ENCODE measurements at regions not wholly inside any gene's neighbourhood (a gene's known extent, or its start where the extent isn't known, plus 50 kb on each side); places are given as distances from the start of the nearest gene placed in this dataset.

DNA sequence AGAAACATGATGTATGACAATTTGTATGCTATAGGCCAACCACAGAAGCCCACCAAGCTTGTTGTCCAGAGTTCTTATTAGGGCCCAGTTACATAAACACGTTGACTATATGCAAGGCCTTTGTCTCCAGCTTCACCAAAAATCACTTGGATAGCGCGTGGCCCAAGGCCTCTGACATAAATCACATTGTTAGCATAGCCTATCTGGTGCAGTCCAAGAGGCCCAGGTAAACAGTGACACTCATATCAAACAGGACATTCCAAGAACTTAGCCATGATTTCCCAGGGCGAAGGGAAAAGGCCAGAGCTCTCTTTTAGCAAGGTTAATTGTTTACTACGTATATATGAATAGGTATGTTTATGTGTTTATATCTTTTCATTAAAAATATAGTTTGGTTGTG lies 337.2 kb upstream of the CELF2 start:
- peaks cover 8% of the 10 kb centered on the region for H3K4me1 Mint-ChIP-seq (ENCODE audit: low read depth)
- TF ChIP-seq, protein P1, sequence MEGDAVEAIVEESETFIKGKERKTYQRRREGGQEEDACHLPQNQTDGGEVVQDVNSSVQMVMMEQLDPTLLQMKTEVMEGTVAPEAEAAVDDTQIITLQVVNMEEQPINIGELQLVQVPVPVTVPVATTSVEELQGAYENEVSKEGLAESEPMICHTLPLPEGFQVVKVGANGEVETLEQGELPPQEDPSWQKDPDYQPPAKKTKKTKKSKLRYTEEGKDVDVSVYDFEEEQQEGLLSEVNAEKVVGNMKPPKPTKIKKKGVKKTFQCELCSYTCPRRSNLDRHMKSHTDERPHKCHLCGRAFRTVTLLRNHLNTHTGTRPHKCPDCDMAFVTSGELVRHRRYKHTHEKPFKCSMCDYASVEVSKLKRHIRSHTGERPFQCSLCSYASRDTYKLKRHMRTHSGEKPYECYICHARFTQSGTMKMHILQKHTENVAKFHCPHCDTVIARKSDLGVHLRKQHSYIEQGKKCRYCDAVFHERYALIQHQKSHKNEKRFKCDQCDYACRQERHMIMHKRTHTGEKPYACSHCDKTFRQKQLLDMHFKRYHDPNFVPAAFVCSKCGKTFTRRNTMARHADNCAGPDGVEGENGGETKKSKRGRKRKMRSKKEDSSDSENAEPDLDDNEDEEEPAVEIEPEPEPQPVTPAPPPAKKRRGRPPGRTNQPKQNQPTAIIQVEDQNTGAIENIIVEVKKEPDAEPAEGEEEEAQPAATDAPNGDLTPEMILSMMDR (IDR thresholded peaks at IDR 0.05; ENCODE audit: unreplicated experiment) = no peak
- H3K36me3 Mint-ChIP-seq (ENCODE audit: insufficient read depth) = no peaks in the 10 kb centered on the region
- H3K27ac Mint-ChIP-seq = no peak overlapping the region
- H3K27me3 Mint-ChIP-seq = peaks cover 47% of the 10 kb centered on the region
- DNase-seq (ENCODE audit: low spot score, unreplicated experiment) = no peak
- H3K4me3 Mint-ChIP-seq (ENCODE audit: low read depth) = no peak overlapping the region
- peaks cover 4% of the 10 kb centered on the region for H3K9me3 Mint-ChIP-seq (ENCODE audit: low read depth)

DNA sequence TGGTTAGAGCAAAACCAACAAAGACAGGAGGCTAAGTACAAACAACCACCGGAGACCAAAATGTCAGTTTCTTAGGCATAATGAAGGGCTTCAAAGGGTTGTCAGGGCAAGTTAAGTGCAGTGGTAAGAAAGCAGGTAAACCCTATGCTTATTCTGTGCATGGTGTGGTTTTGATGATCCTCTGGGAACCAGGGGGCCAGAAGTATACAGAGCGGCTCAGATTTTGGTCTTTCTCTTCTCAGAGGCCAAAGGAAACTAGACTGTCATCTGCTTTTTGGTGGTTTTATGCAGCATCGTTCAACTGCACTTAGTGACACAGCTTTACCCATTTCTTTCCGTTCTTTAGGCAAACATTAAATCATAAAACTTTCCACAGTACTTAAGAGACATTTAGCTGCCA lies 332.7 kb upstream of the CELF2 start:
- Mint-ChIP-seq H3K27me3 (peaks cover 52% of the 10 kb centered on the region), H3K9me3 (ENCODE audit: low read depth) (peaks cover 7% of the 10 kb centered on the region), H3K36me3 (ENCODE audit: insufficient read depth) (no peaks in the 10 kb centered on the region), H3K4me3 (ENCODE audit: low read depth) (no peak overlapping the region), H3K27ac (no peak overlapping the region), H3K4me1 (ENCODE audit: low read depth) (peaks cover 17% of the 10 kb centered on the region)
- no peak for DNase-seq (ENCODE audit: low spot score, unreplicated experiment)
- TF ChIP-seq, protein P1 (IDR thresholded peaks at IDR 0.05; ENCODE audit: unreplicated experiment) = no peak

DNA sequence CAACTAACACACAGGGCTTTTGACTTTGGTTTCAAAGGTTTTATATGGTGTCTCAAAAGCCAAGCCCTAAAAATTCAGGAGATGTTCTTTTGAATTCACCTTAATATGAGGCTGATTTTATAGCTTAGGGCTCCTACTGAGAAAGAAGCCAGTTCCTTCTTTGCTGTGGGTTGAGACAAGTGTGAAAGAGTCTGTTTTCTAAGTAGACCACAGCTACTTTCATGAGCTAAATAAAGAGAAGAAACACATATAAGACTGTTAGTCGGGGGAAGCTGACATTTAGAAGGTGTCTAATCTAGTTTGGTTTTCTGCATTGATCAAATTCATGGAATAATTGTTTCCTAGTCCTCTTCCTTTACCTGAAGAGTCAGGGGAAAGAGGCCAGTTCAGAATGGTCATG lies 332.1 kb upstream of the CELF2 start:
- H3K4me1 Mint-ChIP-seq (ENCODE audit: low read depth) = peaks cover 11% of the 10 kb centered on the region
- TF ChIP-seq, protein P1 (IDR thresholded peaks at IDR 0.05; ENCODE audit: unreplicated experiment) = no peak
- H3K4me3 Mint-ChIP-seq (ENCODE audit: low read depth) = no peak overlapping the region
- peaks cover 52% of the 10 kb centered on the region for H3K27me3 Mint-ChIP-seq
- DNase-seq (ENCODE audit: low spot score, unreplicated experiment) = no peak
- H3K36me3 Mint-ChIP-seq (ENCODE audit: insufficient read depth) = no peaks in the 10 kb centered on the region
- peaks cover 7% of the 10 kb centered on the region for H3K9me3 Mint-ChIP-seq (ENCODE audit: low read depth)
- H3K27ac Mint-ChIP-seq = peak overlapping the region; percentile 14

- Mint-ChIP-seq H3K4me1 (ENCODE audit: low read depth) (peaks cover 9% of the 10 kb centered on the region), H3K4me3 (ENCODE audit: low read depth) (no peak overlapping the region), H3K9me3 (ENCODE audit: low read depth) (peaks cover 7% of the 10 kb centered on the region), H3K27ac (no peak overlapping the region), H3K27me3 (peaks cover 45% of the 10 kb centered on the region), H3K36me3 (ENCODE audit: insufficient read depth) (no peaks in the 10 kb centered on the region)
- no peak for DNase-seq (ENCODE audit: low spot score, unreplicated experiment)
- TF ChIP-seq, protein P1 (IDR thresholded peaks at IDR 0.05; ENCODE audit: unreplicated experiment) = no peak
Observed at GRCh38 chr10:10687751-10688150, 329.9 kb upstream of the CELF2 start.

DNA sequence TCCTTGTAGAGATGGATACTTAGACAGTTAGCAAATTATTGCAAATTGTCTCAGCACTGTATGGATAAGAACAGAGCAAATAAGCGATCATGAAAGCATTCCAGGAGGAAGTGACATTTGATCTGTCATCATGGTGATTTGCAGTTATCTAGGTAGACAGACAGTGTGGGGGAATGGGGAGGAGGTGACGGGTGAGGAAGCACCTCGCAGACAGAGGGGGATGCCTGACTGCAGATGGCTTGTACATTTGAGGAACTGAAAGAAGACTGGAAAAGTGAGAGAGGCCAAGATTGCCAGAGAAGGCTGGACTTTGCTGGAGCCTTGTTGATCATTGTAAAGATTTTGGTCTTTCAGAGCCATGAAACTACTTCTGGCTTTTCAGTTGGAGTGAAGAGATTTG lies 318.2 kb upstream of the CELF2 start:
- no peak overlapping the region for H3K27ac Mint-ChIP-seq
- H3K4me1 Mint-ChIP-seq (ENCODE audit: low read depth) = no peaks in the 10 kb centered on the region
- DNase-seq (ENCODE audit: low spot score, unreplicated experiment) = no peak
- peaks cover 5% of the 10 kb centered on the region for H3K9me3 Mint-ChIP-seq (ENCODE audit: low read depth)
- no peaks in the 10 kb centered on the region for H3K36me3 Mint-ChIP-seq (ENCODE audit: insufficient read depth)
- H3K27me3 Mint-ChIP-seq = peaks cover 10% of the 10 kb centered on the region
- TF ChIP-seq, protein P1 (IDR thresholded peaks at IDR 0.05; ENCODE audit: unreplicated experiment) = no peak
- no peak overlapping the region for H3K4me3 Mint-ChIP-seq (ENCODE audit: low read depth)

All from progenitor cell of endocrine pancreas (in vitro differentiated cells).